ENCODE measurements at regions not wholly inside any gene's neighbourhood (a gene's known extent, or its start where the extent isn't known, plus 50 kb on each side); places are given as distances from the start of the nearest gene placed in this dataset.

GRCh38 chr4:80145739-80146138, 51.6 kb upstream of the PRDM8 start:
- DNase-seq (ENCODE audit: low read depth in 3 of 3): no peak

GRCh38 chr4:80144676-80145470, 52.4 kb upstream of the PRDM8 start:
- DNase-seq (ENCODE audit: low read depth in 3 of 3): no peak

GRCh38 chr4:80143307-80143679, 54.0 kb upstream of the PRDM8 start:
- DNase-seq (ENCODE audit: low read depth in 3 of 3): no peak

- DNase-seq (ENCODE audit: low read depth in 3 of 3): no peak
These were observed 54.7 kb upstream of the PRDM8 start for GRCh38 chr4:80142394-80143306.

- no peak for DNase-seq (ENCODE audit: low read depth in 3 of 3)
These were observed 55.8 kb upstream of the PRDM8 start for GRCh38 chr4:80141543-80141942.

GRCh38 chr4:80140194-80140593, 57.1 kb upstream of the PRDM8 start:
- no peak for DNase-seq (ENCODE audit: low read depth in 3 of 3)

GRCh38 chr4:80139671-80140070, 57.6 kb upstream of the PRDM8 start:
- no peak for DNase-seq (ENCODE audit: low read depth in 3 of 3)

GRCh38 chr4:80138551-80139538, 58.5 kb upstream of the PRDM8 start:
- DNase-seq (ENCODE audit: low read depth in 3 of 3): peak in 2 of 3 donors; percentile 18 to 35

- no peak for DNase-seq (ENCODE audit: low read depth in 3 of 3)
These were observed 59.7 kb upstream of the PRDM8 start for GRCh38 chr4:80137631-80138030.

- no peak for DNase-seq (ENCODE audit: low read depth in 3 of 3)
These were observed 61.0 kb upstream of the PRDM8 start for GRCh38 chr4:80136270-80136669.

GRCh38 chr4:80135702-80136058, 61.6 kb upstream of the PRDM8 start:
- no peak for DNase-seq (ENCODE audit: low read depth in 3 of 3)

- no peak for DNase-seq (ENCODE audit: low read depth in 3 of 3)
These were observed 62.1 kb upstream of the ANTXR2 start for GRCh38 chr4:80134936-80135701.

GRCh38 chr4:80133240-80133783, 60.3 kb upstream of the ANTXR2 start:
- DNase-seq (ENCODE audit: low read depth in 3 of 3): no peak

- DNase-seq (ENCODE audit: low read depth in 3 of 3): no peak
These were observed 56.8 kb upstream of the ANTXR2 start for GRCh38 chr4:80129785-80130184.

GRCh38 chr4:80128941-80129340, 55.9 kb upstream of the ANTXR2 start:
- DNase-seq (ENCODE audit: low read depth in 3 of 3): no peak

GRCh38 chr4:80127870-80128419, 54.9 kb upstream of the ANTXR2 start:
- DNase-seq (ENCODE audit: low read depth in 3 of 3): no peak

GRCh38 chr4:80126435-80126834, 53.4 kb upstream of the ANTXR2 start:
- DNase-seq (ENCODE audit: low read depth in 3 of 3): no peak

GRCh38 chr4:80125252-80126177, 52.5 kb upstream of the ANTXR2 start:
- no peak for DNase-seq (ENCODE audit: low read depth in 3 of 3)

All from stimulated activated CD4-positive, alpha-beta T cell treated with anti-CD3 and anti-CD28 coated beads, TNF-alpha, amount 100 ng/mL, for 48 hours (primary cell).